MM.1S (cell line): ENCODE measurements at regions not wholly inside any gene's neighbourhood (a gene's known extent, or its start where the extent isn't known, plus 50 kb on each side); places are given as distances from the start of the nearest gene placed in this dataset.

Source experiments
- DNase-seq: peaks from one replicate; pipeline ENCODE4 v3.0.0-alpha.2; 2015
- H2AFZ ChIP-seq: fragments of 300-600 bp; sonication (generic); 2 replicates; pipeline ENCODE4 v1.6.0; 2016; ENCODE audit warnings: antibody characterized with exemption, low read length
- H3F3A ChIP-seq: fragments of 300-600 bp; sonication (generic); 2 replicates; pipeline ENCODE4 v1.6.1; 2016; ENCODE audit warnings: mild to moderate bottlenecking, antibody characterized with exemption, low read length, moderate library complexity, mixed read lengths; ENCODE audit not compliant: insufficient read depth
- H3K27ac ChIP-seq: fragments of 300-600 bp; sonication (generic); 2 replicates; pipeline ENCODE4 v1.5.1; 2016; ENCODE audit warnings: mild to moderate bottlenecking, low read length
- H3K27me3 ChIP-seq: fragments of 300-600 bp; sonication (generic); replicated peaks from 2 replicates; pipeline ENCODE4 v1.6.0; 2016; ENCODE audit warnings: low read length; ENCODE audit not compliant: insufficient read depth
- H3K36me3 ChIP-seq: fragments of 300-600 bp; sonication (generic); replicated peaks from 2 replicates; pipeline ENCODE4 v1.6.1; 2016; ENCODE audit warnings: mild to moderate bottlenecking, low read length, mixed read lengths; ENCODE audit not compliant: insufficient read depth
- H3K4me1 ChIP-seq: fragments of 300-600 bp; sonication (generic); 2 replicates; pipeline ENCODE4 v1.6.1; 2016; ENCODE audit warnings: low read length, mixed read lengths
- H3K4me2 ChIP-seq: fragments of 300-600 bp; sonication (generic); 2 replicates; pipeline ENCODE4 v1.6.0; 2016; ENCODE audit warnings: low read depth, low read length
- H3K4me3 ChIP-seq: fragments of 300-600 bp; sonication (generic); 2 replicates; pipeline ENCODE4 v1.5.1; 2016; ENCODE audit warnings: low read length, mixed read lengths
- H3K79me2 ChIP-seq: fragments of 300-600 bp; sonication (generic); 2 replicates; pipeline ENCODE4 v1.6.1; 2016; ENCODE audit warnings: mixed run types, low read length, mixed read lengths
- H3K9ac ChIP-seq: fragments of 300-600 bp; sonication (generic); 2 replicates; pipeline ENCODE4 v1.6.1; 2016; ENCODE audit warnings: low read length, mixed read lengths
- H3K9me2 ChIP-seq: fragments of 300-600 bp; sonication (generic); replicated peaks from 2 replicates; pipeline ENCODE4 v1.6.1; 2016; ENCODE audit warnings: mild to moderate bottlenecking, low read length, mixed read lengths; ENCODE audit not compliant: insufficient read depth
- H3K9me3 ChIP-seq: fragments of 300-600 bp; sonication (generic); replicated peaks from 2 replicates; pipeline ENCODE4 v1.6.1; 2016; ENCODE audit warnings: mild to moderate bottlenecking, low read length, mixed read lengths; ENCODE audit not compliant: insufficient read depth
- H4K20me1 ChIP-seq: fragments of 300-600 bp; sonication (generic); 2 replicates; pipeline ENCODE4 v1.6.1; 2016; ENCODE audit warnings: mild to moderate bottlenecking, low read length, moderate library complexity, mixed read lengths; ENCODE audit not compliant: insufficient read depth
- EZH2 ChIP-seq: fragments of 300-600 bp; sonication (generic); optimal IDR thresholded peaks from 2 replicates; pipeline ENCODE3; 2017; ENCODE audit warnings: low read depth, mild to moderate bottlenecking, antibody characterized with exemption, low read length, mixed read lengths
- EZH2phosphoT487 ChIP-seq: fragments of 300-600 bp; sonication (generic); IDR thresholded peaks from 2 replicates; pipeline ENCODE4 v1.6.1; 2018; ENCODE audit warnings: antibody characterized with exemption, low read length
- TF ChIP-seq, protein P1 (sequence below): fragments of 300-600 bp; sonication (generic); IDR thresholded peaks from 2 replicates; pipeline ENCODE4 v1.5.1; 2016; ENCODE audit warnings: antibody characterized with exemption, low read length, mixed read lengths

DNA sequence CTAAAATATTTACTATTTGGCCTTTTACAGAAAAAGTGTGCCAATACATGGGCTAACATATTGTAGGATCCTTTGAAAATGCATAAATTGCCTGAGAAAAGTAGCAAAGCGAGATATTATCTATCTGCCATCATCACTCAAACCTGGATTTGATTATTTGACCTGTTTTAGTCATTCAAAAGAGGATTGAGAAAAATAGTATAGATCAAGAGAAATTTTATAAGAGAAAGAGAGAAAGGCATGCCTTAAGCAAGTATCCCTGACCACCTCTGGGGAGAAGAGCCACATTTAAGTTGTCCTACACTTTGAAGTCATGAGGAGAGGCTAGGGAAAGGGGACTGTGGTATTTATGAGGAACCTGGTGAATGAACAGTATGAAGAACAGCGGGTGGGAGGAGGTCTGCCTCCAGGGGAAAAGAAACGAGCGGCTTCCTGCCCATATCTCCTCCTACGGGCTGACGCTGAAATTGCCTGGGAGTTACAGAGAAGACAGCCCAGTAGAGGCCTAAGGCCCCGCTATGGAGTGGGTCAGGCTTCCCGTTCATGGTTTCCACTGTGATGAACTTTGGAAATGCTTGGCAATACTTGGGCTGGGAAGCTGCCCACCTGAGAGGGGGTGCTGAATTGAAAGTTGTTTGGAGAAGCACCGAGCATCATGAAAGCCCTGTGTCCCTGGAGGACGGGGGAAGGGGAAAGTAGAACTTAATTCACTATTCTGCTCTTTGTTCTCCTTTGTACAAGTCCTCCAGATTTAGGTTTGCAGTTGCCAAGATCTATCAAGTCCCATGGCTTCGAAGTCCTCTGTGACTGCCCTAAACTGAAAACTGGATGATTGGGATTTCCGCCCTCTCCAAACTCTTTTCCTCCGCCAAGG, 106.9 kb upstream of the ACSL4 start:
- no peak overlapping the region for H3K4me2 ChIP-seq

DNA sequence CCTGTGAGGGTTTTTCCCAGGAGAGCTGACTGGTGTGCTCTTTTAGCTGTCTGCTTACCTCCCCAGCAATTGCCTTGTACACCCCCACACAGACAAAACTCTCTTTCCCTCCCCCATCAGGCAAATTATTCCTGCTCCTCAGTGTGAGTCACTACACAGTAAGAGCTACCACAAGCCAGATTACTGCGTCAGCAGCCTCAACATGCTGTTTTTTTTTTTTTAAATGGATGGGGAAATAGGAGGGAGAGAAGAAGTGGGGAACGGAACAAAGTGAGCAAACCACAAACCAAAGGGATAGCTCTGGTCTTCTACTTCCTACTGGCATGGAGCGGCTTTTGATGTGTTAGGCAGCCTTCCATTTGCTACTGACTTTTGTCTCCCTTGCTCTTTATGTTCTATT, 107.5 kb upstream of the ACSL4 start:
- Histone ChIP-seq H3K27me3 (no peaks in the 10 kb centered on the region), H3K4me1 (no peaks in the 10 kb centered on the region), H3K9me3 (no peaks in the 10 kb centered on the region), H3K9ac (no peak overlapping the region), H3K27ac (no peak overlapping the region), H3K9me2 (no peaks in the 10 kb centered on the region), H3F3A (no peaks in the 10 kb centered on the region), H3K36me3 (no peaks in the 10 kb centered on the region), H2AFZ (no peak overlapping the region), H3K4me3 (no peak overlapping the region), H3K4me2 (no peak overlapping the region), H4K20me1 (no peaks in the 10 kb centered on the region), H3K79me2 (no peaks in the 10 kb centered on the region)
- no peak for DNase-seq
- TF ChIP-seq EZH2 (no peak), EZH2phosphoT487 (no peak)
- TF ChIP-seq, protein P1, sequence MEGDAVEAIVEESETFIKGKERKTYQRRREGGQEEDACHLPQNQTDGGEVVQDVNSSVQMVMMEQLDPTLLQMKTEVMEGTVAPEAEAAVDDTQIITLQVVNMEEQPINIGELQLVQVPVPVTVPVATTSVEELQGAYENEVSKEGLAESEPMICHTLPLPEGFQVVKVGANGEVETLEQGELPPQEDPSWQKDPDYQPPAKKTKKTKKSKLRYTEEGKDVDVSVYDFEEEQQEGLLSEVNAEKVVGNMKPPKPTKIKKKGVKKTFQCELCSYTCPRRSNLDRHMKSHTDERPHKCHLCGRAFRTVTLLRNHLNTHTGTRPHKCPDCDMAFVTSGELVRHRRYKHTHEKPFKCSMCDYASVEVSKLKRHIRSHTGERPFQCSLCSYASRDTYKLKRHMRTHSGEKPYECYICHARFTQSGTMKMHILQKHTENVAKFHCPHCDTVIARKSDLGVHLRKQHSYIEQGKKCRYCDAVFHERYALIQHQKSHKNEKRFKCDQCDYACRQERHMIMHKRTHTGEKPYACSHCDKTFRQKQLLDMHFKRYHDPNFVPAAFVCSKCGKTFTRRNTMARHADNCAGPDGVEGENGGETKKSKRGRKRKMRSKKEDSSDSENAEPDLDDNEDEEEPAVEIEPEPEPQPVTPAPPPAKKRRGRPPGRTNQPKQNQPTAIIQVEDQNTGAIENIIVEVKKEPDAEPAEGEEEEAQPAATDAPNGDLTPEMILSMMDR: no peak

More for the DNA sequence above, 106.9 kb upstream of the ACSL4 start:
- Histone ChIP-seq H3K9me2 (no peaks in the 10 kb centered on the region), H3K9me3 (no peaks in the 10 kb centered on the region), H3K36me3 (no peaks in the 10 kb centered on the region), H3K79me2 (no peaks in the 10 kb centered on the region), H3K4me1 (no peaks in the 10 kb centered on the region), H4K20me1 (no peaks in the 10 kb centered on the region), H3F3A (no peaks in the 10 kb centered on the region), H3K27ac (no peak overlapping the region), H2AFZ (no peak overlapping the region), H3K9ac (no peak overlapping the region), H3K27me3 (no peaks in the 10 kb centered on the region), H3K4me3 (no peak overlapping the region)
- no peak for TF ChIP-seq EZH2
- TF ChIP-seq, protein P1: no peak
- TF ChIP-seq EZH2phosphoT487: no peak
- DNase-seq: no peak

GRCh38 chrX:109841257-109841656, 108.2 kb upstream of the ACSL4 start:
- Histone ChIP-seq H3K9ac (no peak overlapping the region), H3K27ac (no peak overlapping the region)

More at GRCh38 chrX:109841257-109841656, 108.2 kb upstream of the ACSL4 start:
- H3F3A ChIP-seq: no peaks in the 10 kb centered on the region
- no peaks in the 10 kb centered on the region for H3K36me3 ChIP-seq
- no peaks in the 10 kb centered on the region for H3K9me2 ChIP-seq
- no peaks in the 10 kb centered on the region for H3K79me2 ChIP-seq
- no peaks in the 10 kb centered on the region for H3K9me3 ChIP-seq
- DNase-seq: no peak
- no peak overlapping the region for H3K4me3 ChIP-seq
- no peaks in the 10 kb centered on the region for H3K27me3 ChIP-seq
- H3K4me1 ChIP-seq: no peaks in the 10 kb centered on the region
- TF ChIP-seq, protein P1: no peak
- TF ChIP-seq EZH2: no peak
- TF ChIP-seq EZH2phosphoT487: no peak
- no peak overlapping the region for H2AFZ ChIP-seq
- no peak overlapping the region for H3K4me2 ChIP-seq
- no peaks in the 10 kb centered on the region for H4K20me1 ChIP-seq
